Neuronal stem cell (in vitro differentiated cells): ENCODE measurements at regions not wholly inside any gene's neighbourhood (a gene's known extent, or its start where the extent isn't known, plus 50 kb on each side); places are given as distances from the start of the nearest gene placed in this dataset.

Source experiments
- DNase-seq: peaks from one replicate; pipeline ENCODE4 v3.0.0-alpha.2; 2013; ENCODE audit warnings: low spot score
- H2AFZ ChIP-seq: one replicate; pipeline ENCODE4 v1.6.1; 2013; ENCODE audit warnings: mild to moderate bottlenecking, low read length, inconsistent platforms
- H2AK5ac ChIP-seq: 2 replicates; pipeline ENCODE4 v1.6.1; 2013; ENCODE audit warnings: low read depth, mild to moderate bottlenecking, inconsistent platforms, low read length, moderate library complexity, mixed read lengths
- H2BK120ac ChIP-seq: 2 replicates; pipeline ENCODE4 v1.6.1; 2013; ENCODE audit warnings: low read depth, mild to moderate bottlenecking, inconsistent platforms, low read length, moderate library complexity, mixed read lengths
- H2BK12ac ChIP-seq: one replicate; pipeline ENCODE4 v1.6.1; 2013; ENCODE audit warnings: low read length, inconsistent platforms
- H2BK15ac ChIP-seq: 2 replicates; pipeline ENCODE4 v1.6.1; 2013; ENCODE audit warnings: mild to moderate bottlenecking, low read length, inconsistent platforms, mixed read lengths
- H2BK5ac ChIP-seq: one replicate; pipeline ENCODE4 v1.6.1; 2013; ENCODE audit warnings: inconsistent platforms, mild to moderate bottlenecking, low read length, moderate library complexity
- H3K14ac ChIP-seq: one replicate; pipeline ENCODE4 v1.6.1; 2013; ENCODE audit warnings: low read length, inconsistent platforms
- H3K18ac ChIP-seq: 2 replicates; pipeline ENCODE4 v1.6.1; 2013; ENCODE audit warnings: low read length, inconsistent platforms
- H3K23ac ChIP-seq: 2 replicates; pipeline ENCODE4 v1.6.1; 2013; ENCODE audit warnings: low read depth, mild to moderate bottlenecking, mixed read lengths, low read length, inconsistent platforms; ENCODE audit not compliant: poor library complexity
- H3K27ac ChIP-seq: replicated peaks from 3 replicates; pipeline ENCODE4 v1.5.1; 2013; ENCODE audit warnings: low read length, inconsistent platforms
- H3K27me3 ChIP-seq, 3 experiments: 2 replicates each; pipeline ENCODE4 v1.6.1; 2013; ENCODE audit warnings: low read length in 3 of 3, mild to moderate bottlenecking in 2 of 3, inconsistent platforms in 1 of 3, low read depth in 1 of 3, mixed read lengths in 1 of 3, moderate library complexity in 1 of 3; ENCODE audit not compliant: control insufficient read depth in 3 of 3, insufficient read depth in 3 of 3
- H3K36me3 ChIP-seq, 2 donors: replicated peaks in 1 of 2; 2 replicates each; pipeline ENCODE4 v1.6.1; 2013; ENCODE audit warnings: low read length in 2 of 2; ENCODE audit not compliant: control insufficient read depth in 2 of 2, insufficient read depth in 2 of 2
- H3K4ac ChIP-seq: 2 replicates; pipeline ENCODE4 v1.6.1; 2013; ENCODE audit warnings: inconsistent platforms, mild to moderate bottlenecking, low read length, moderate library complexity
- H3K4me1 ChIP-seq, 2 donors: 1 replicate in 1 of 2; 2 replicates in 1 of 2; pipeline ENCODE4 v1.6.1; 2013; ENCODE audit warnings: low read length in 2 of 2, low read depth in 1 of 2; ENCODE audit not compliant: control insufficient read depth in 2 of 2, insufficient read depth in 1 of 2
- H3K4me2 ChIP-seq: one replicate; pipeline ENCODE4 v1.6.1; 2013; ENCODE audit warnings: mild to moderate bottlenecking, low read length, inconsistent platforms; ENCODE audit not compliant: insufficient read depth, poor library complexity, severe bottlenecking
- H3K4me3 ChIP-seq, 2 donors: 2 replicates each; pipeline ENCODE4 v1.5.1; 2013; ENCODE audit warnings: low read length in 2 of 2, mild to moderate bottlenecking in 2 of 2, inconsistent platforms in 1 of 2, moderate library complexity in 1 of 2
- H3K79me1 ChIP-seq: one replicate; pipeline ENCODE4 v1.6.1; 2013; ENCODE audit warnings: low read depth, mild to moderate bottlenecking, inconsistent platforms, low read length, moderate library complexity
- H3K9ac ChIP-seq: one replicate; pipeline ENCODE4 v1.6.1; 2013; ENCODE audit warnings: mild to moderate bottlenecking, low read depth, low read length, inconsistent platforms; ENCODE audit not compliant: poor library complexity
- H3K9me3 ChIP-seq, 2 donors: replicated peaks in 1 of 2; 2 replicates each; pipeline versions ENCODE3 to v1.6.1; 2013; ENCODE audit warnings: low read length in 2 of 2, mild to moderate bottlenecking in 2 of 2, inconsistent platforms in 1 of 2, low read depth in 1 of 2, mixed read lengths in 1 of 2, moderate library complexity in 1 of 2; ENCODE audit not compliant: control insufficient read depth in 2 of 2, insufficient read depth in 1 of 2
- H4K8ac ChIP-seq: one replicate; pipeline ENCODE4 v1.6.1; 2013; ENCODE audit warnings: low read depth, mild to moderate bottlenecking, inconsistent platforms, low read length, moderate library complexity
- H4K91ac ChIP-seq: one replicate; pipeline ENCODE4 v1.6.1; 2013; ENCODE audit warnings: low read length, low read depth, mild to moderate bottlenecking, inconsistent platforms; ENCODE audit not compliant: poor library complexity
- WGBS, 2 donors: extraction: QIAGEN DNeasy Blood & Tissue Kit; methylation state at CpG; one replicate each; pipeline ENCODE4 v1.1.7; 2013; ENCODE audit warnings: missing lambda C conversion rate in 2 of 2, mixed read lengths in 1 of 2; ENCODE audit not compliant: insufficient read length in 2 of 2, insufficient replicate concordance in 1 of 2; ENCODE audit errors: extremely low coverage in 2 of 2; 5-methylcytosine and 5-hydroxymethylcytosine counted together

DNA sequence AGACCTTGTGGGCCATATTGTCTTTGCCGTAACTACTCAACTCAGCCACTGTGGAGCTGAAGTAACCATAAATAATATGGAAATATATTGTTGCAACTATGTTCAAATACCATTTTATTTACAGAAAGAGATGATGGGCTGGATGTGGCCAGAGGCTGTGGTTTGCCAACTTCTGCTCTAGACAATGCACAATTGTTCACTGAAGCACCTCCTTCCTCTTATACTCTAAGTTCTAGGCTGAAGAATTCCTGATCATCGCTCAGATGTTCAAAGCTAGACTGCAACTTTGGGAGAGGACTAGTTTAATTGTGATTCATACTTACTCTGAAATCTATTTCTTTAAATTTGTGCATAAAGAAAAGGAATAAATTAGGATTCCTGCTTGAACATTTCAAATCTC lies 245.0 kb downstream of the TAF11L14 start:
- Histone ChIP-seq H2AFZ (no peak overlapping the region), H2BK15ac (no peak overlapping the region), H2BK120ac (no peak overlapping the region), H2BK5ac (no peak overlapping the region), H3K4me3 (no peak overlapping the region), H3K9me3 (no peaks in the 10 kb centered on the region), H3K14ac (no peak overlapping the region), H3K79me1 (no peaks in the 10 kb centered on the region), H3K23ac (no peak overlapping the region), H3K9ac (no peak overlapping the region), H3K36me3 (no peaks in the 10 kb centered on the region), H4K8ac (no peak overlapping the region), H3K4me1 (no peaks in the 10 kb centered on the region), H3K4me2 (no peak overlapping the region), H2BK12ac (no peak overlapping the region), H4K91ac (no peak overlapping the region), H3K18ac (no peak overlapping the region), H2AK5ac (no peak overlapping the region), H3K27ac (no peak overlapping the region), H3K4ac (no peak overlapping the region), H3K27me3 (no peaks in the 10 kb centered on the region)
- no peak for DNase-seq
- WGBS, 2 donors: no CpG with 5 or more reads among the region's 2 CpGs

DNA sequence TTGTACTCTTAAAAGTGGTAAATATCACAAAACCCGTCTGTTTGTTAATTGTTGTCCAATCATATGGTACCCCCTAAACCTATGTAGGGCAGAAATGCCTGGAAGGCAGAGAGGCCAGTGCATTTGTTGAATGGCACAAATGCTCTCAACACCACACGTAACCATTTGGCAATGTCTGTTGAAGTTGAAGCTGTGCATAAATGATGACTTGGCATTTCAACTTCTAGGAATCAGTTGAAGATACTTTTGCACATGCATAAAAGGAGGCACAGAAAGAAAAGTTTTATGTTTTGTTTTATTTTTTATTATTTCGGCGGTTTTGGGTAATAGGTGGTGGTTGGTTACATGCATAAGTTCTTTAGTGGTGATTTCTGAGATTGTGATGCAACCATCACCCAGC lies 246.6 kb downstream of the TAF11L14 start:
- H2BK12ac ChIP-seq: no peak overlapping the region
- H3K23ac ChIP-seq: no peak overlapping the region
- H3K36me3 ChIP-seq: no peaks in the 10 kb centered on the region
- no peak overlapping the region for H2BK120ac ChIP-seq
- no peak overlapping the region for H3K4me2 ChIP-seq
- no peak for DNase-seq
- no peak overlapping the region for H3K4ac ChIP-seq
- H4K91ac ChIP-seq: no peak overlapping the region
- no peak overlapping the region for H3K18ac ChIP-seq
- no peak overlapping the region for H2BK15ac ChIP-seq
- H2AFZ ChIP-seq: no peak overlapping the region
- H3K79me1 ChIP-seq: no peaks in the 10 kb centered on the region
- no peak overlapping the region for H3K27ac ChIP-seq
- no CpG with 5 or more reads among the region's 4 CpGs for WGBS, 2 donors
- H2AK5ac ChIP-seq: no peak overlapping the region
- no peaks in the 10 kb centered on the region for H3K4me1 ChIP-seq
- H3K4me3 ChIP-seq: no peak overlapping the region
- H3K9me3 ChIP-seq: no peaks in the 10 kb centered on the region
- no peak overlapping the region for H2BK5ac ChIP-seq
- no peak overlapping the region for H4K8ac ChIP-seq
- no peaks in the 10 kb centered on the region for H3K27me3 ChIP-seq
- H3K9ac ChIP-seq: no peak overlapping the region
- H3K14ac ChIP-seq: no peak overlapping the region

DNA sequence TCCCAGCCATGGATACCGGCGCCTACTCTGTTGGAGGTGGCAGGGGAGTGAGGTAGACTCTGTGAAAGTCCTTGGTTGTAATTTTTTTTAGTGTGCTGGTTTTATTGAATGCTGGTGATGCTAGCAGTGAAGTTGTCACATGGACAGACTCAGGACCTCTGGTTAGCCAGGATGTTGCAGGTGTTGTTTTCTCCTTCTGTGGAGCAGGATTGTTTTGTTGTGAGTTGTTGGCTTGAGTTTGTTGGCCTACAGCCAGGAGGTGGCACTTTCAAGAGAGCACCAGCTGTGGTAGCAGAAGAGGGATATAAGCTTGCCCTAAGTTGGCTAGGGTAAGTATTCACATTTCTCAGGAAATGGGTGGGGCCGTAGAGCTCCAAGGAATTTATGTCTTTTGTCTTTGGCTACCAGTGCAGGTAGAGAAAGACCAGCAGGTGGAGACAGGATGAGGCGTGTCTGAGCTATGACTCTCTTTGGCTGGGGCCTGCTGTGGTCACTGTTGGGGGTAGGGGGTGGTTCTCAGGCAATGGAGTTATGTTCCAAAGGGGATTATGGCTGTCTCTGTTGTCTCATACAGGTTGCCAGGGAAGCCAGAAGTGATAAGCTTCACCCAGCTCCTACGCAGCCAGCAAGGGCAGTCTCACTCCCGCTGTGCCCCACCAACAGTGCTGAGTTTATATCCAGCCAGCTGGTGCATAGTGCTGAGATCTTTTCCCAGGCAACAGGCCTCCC lies 248.7 kb downstream of the TAF11L14 start:
- no peak overlapping the region for H4K8ac ChIP-seq
- WGBS, 2 donors: no CpG with 5 or more reads among the region's 6 CpGs
- no peak overlapping the region for H3K9ac ChIP-seq
- no peak overlapping the region for H3K14ac ChIP-seq
- no peaks in the 10 kb centered on the region for H3K9me3 ChIP-seq
- no peaks in the 10 kb centered on the region for H3K4me1 ChIP-seq
- no peaks in the 10 kb centered on the region for H3K79me1 ChIP-seq
- H2BK12ac ChIP-seq: no peak overlapping the region
- H2BK120ac ChIP-seq: no peak overlapping the region
- no peak overlapping the region for H2BK5ac ChIP-seq
- H3K18ac ChIP-seq: no peak overlapping the region
- DNase-seq: no peak
- H4K91ac ChIP-seq: no peak overlapping the region
- H3K36me3 ChIP-seq: no peaks in the 10 kb centered on the region
- no peak overlapping the region for H3K23ac ChIP-seq
- H2AFZ ChIP-seq: peak overlapping the region; percentile 76
- no peaks in the 10 kb centered on the region for H3K27me3 ChIP-seq
- no peak overlapping the region for H3K4me2 ChIP-seq
- H3K4me3 ChIP-seq: no peak overlapping the region
- no peak overlapping the region for H3K4ac ChIP-seq
- no peak overlapping the region for H2AK5ac ChIP-seq
- no peak overlapping the region for H2BK15ac ChIP-seq
- no peak overlapping the region for H3K27ac ChIP-seq

DNA sequence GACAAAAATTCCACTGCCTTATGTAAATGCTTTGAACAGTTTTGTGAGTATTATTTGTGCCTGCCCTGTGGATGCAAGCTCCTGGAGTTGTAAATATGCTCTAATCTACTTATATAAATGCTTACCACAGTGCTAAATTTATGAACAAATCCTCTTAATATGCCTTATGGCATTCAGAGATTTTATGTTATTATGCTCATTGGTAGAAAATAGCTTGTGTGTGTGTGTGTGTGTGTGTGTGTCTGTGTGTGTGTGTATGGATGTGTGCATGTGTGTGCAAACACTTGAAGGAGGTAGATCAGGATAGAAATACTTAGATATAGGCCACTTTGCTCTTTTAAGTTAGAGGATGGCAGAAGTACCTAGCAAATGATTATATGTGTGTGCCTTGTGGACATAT lies 253.9 kb downstream of the TAF11L14 start:
- no peaks in the 10 kb centered on the region for H3K9me3 ChIP-seq
- H2BK15ac ChIP-seq: no peak overlapping the region
- no peaks in the 10 kb centered on the region for H3K79me1 ChIP-seq
- no peak overlapping the region for H2BK12ac ChIP-seq
- no peak overlapping the region for H2BK5ac ChIP-seq
- no peak overlapping the region for H3K9ac ChIP-seq
- no peak overlapping the region for H4K8ac ChIP-seq
- H2BK120ac ChIP-seq: no peak overlapping the region
- no peak overlapping the region for H4K91ac ChIP-seq
- H3K4ac ChIP-seq: no peak overlapping the region
- H3K23ac ChIP-seq: no peak overlapping the region
- H2AK5ac ChIP-seq: no peak overlapping the region
- no peak overlapping the region for H3K4me3 ChIP-seq
- no peak overlapping the region for H2AFZ ChIP-seq
- no peaks in the 10 kb centered on the region for H3K27me3 ChIP-seq
- no peak overlapping the region for H3K18ac ChIP-seq
- no peak overlapping the region for H3K4me2 ChIP-seq
- H3K27ac ChIP-seq: no peak overlapping the region
- no peak for DNase-seq
- H3K36me3 ChIP-seq: no peaks in the 10 kb centered on the region
- H3K14ac ChIP-seq: no peak overlapping the region
- no peaks in the 10 kb centered on the region for H3K4me1 ChIP-seq
